Naive thymus-derived CD4-positive, alpha-beta T cell (primary cell): ENCODE measurements at regions not wholly inside any gene's neighbourhood (a gene's known extent, or its start where the extent isn't known, plus 50 kb on each side); places are given as distances from the start of the nearest gene placed in this dataset.
A peak's percentile ranks its signal among the peaks of the same experiment; 100 is the strongest.

ENCODE experiments used
- ATAC-seq: fragments of 150-1000 bp; cut with Tn5 transposase; 2 replicates; pipeline ENCODE4 v1.10.0; 2021; ENCODE audit warnings: mild to moderate bottlenecking, moderate library complexity
- CTCF ChIA-PET: fragments of 350-600 bp; sonication (Branson Sonifier 250); formaldehyde crosslinking; loops from one replicate; lab custom pipeline; 2021; ENCODE audit warnings: antibody characterized with exemption; lab: Charles Lee
- POLR2A ChIA-PET: fragments of 350-600 bp; sonication (Branson Sonifier 250); formaldehyde crosslinking; loops from one replicate; lab custom pipeline; 2021; ENCODE audit warnings: antibody characterized with exemption, inconsistent platforms; lab: Charles Lee
- DNase-seq, 9 donors: peaks; one replicate each; pipeline versions ENCODE4 v3.0.0 to v3.0.0-alpha.2; 2020 to 2022; ENCODE audit warnings: mixed read lengths in 1 of 9
- H3K27ac ChIP-seq: one replicate; pipeline ENCODE4 v1.7.0; 2013; ENCODE audit warnings: mild to moderate bottlenecking, low read depth, low read length, moderate library complexity
- H3K27me3 ChIP-seq, 2 donors: one replicate each; pipeline ENCODE4 v1.7.0; 2013; ENCODE audit warnings: low read length in 2 of 2, mild to moderate bottlenecking in 2 of 2, moderate library complexity in 2 of 2; ENCODE audit not compliant: control insufficient read depth in 2 of 2, insufficient read depth in 2 of 2
- H3K36me3 ChIP-seq, 3 experiments: 1 replicate in 2 of 3; 2 replicates in 1 of 3; pipeline ENCODE4 v1.7.0; 2013; ENCODE audit warnings: low read length in 3 of 3, mild to moderate bottlenecking in 3 of 3, moderate library complexity in 1 of 3; ENCODE audit not compliant: insufficient read depth in 3 of 3, control insufficient read depth in 2 of 3
- H3K4me1 ChIP-seq, 2 donors: one replicate each; pipeline ENCODE4 v1.7.0; 2013; ENCODE audit warnings: low read length in 2 of 2, mild to moderate bottlenecking in 2 of 2, moderate library complexity in 1 of 2; ENCODE audit not compliant: control insufficient read depth in 2 of 2, insufficient read depth in 2 of 2
- H3K4me3 ChIP-seq: 2 replicates; pipeline ENCODE4 v1.7.0; 2013; ENCODE audit warnings: mild to moderate bottlenecking, low read length
- H3K9me3 ChIP-seq, 3 experiments: 1 replicate in 2 of 3; 2 replicates in 1 of 3; pipeline ENCODE4 v1.7.0; 2013; ENCODE audit warnings: low read length in 3 of 3; ENCODE audit not compliant: control insufficient read depth in 2 of 3
- H3K27ac Mint-ChIP-seq, 9 donors: one replicate each; pipeline ENCODE4 v1.8.0; 2020 to 2022; ENCODE audit warnings: mixed read lengths in 9 of 9, mild to moderate bottlenecking in 8 of 9, moderate library complexity in 5 of 9, inconsistent platforms in 2 of 9
- H3K27me3 Mint-ChIP-seq, 5 donors: one replicate each; pipeline ENCODE4 v1.8.0; 2021 to 2022; ENCODE audit warnings: mixed read lengths in 5 of 5, mild to moderate bottlenecking in 1 of 5
- H3K36me3 Mint-ChIP-seq, 5 donors: one replicate each; pipeline ENCODE4 v1.8.0; 2020 to 2022; ENCODE audit warnings: mixed read lengths in 5 of 5, mild to moderate bottlenecking in 3 of 5, inconsistent platforms in 1 of 5
- H3K4me1 Mint-ChIP-seq, 7 donors: one replicate each; pipeline ENCODE4 v1.8.0; 2020 to 2022; ENCODE audit warnings: mixed read lengths in 7 of 7, mild to moderate bottlenecking in 3 of 7, inconsistent platforms in 1 of 7
- H3K4me3 Mint-ChIP-seq, 10 donors: one replicate each; pipeline ENCODE4 v1.8.0; 2020 to 2022; ENCODE audit warnings: mild to moderate bottlenecking in 10 of 10, mixed read lengths in 10 of 10, moderate library complexity in 6 of 10, inconsistent platforms in 2 of 10
- H3K9me3 Mint-ChIP-seq, 11 donors: one replicate each; pipeline ENCODE4 v1.8.0; 2020 to 2022; ENCODE audit warnings: mixed read lengths in 11 of 11, mild to moderate bottlenecking in 4 of 11, inconsistent platforms in 1 of 11, moderate library complexity in 1 of 11
- intact Hi-C, 2 donors: fragments of 100-400 bp; cut with micrococcal nuclease; formaldehyde crosslinking; loops; one replicate each; pipeline ENCODE4 v1.15.1; 2023

- no peak overlapping the region for H3K27ac ChIP-seq
- H3K4me1 Mint-ChIP-seq: peaks cover 0 to 5% (median 0%) of the 10 kb centered on the region in 7 donors
- no peak overlapping the region for H3K4me3 Mint-ChIP-seq
Measured at GRCh38 chr12:124622764-124623163, 55.4 kb upstream of the NCOR2 start.

GRCh38 chr12:124622331-124622730, 54.9 kb upstream of the NCOR2 start:
- peaks cover 0 to 7% (median 0%) of the 10 kb centered on the region in 11 donors for H3K9me3 Mint-ChIP-seq
- Histone ChIP-seq H3K27ac (no peak overlapping the region), H3K4me3 (no peak overlapping the region), H3K9me3 (no peaks in the 10 kb centered on the region), H3K27me3 (no peaks in the 10 kb centered on the region), H3K36me3 (no peaks in the 10 kb centered on the region), H3K4me1 (no peaks in the 10 kb centered on the region)
- ChIA-PET CTCF (no interaction called here), POLR2A (no interaction called here)
- H3K36me3 Mint-ChIP-seq: no peaks in the 10 kb centered on the region
- no peak overlapping the region for H3K4me3 Mint-ChIP-seq
- intact Hi-C loops: no loop called here
- DNase-seq (no peak), ATAC-seq (peak; percentile 33)
- H3K27me3 Mint-ChIP-seq: peaks cover 0 to 3% (median 0%) of the 10 kb centered on the region in 5 donors
- H3K4me1 Mint-ChIP-seq: peaks cover 0 to 5% (median 0%) of the 10 kb centered on the region in 7 donors
- H3K27ac Mint-ChIP-seq: no peak overlapping the region

More at GRCh38 chr12:124622764-124623163, 55.4 kb upstream of the NCOR2 start:
- intact Hi-C loops: no loop called here
- H3K27me3 Mint-ChIP-seq: peaks cover 0 to 3% (median 0%) of the 10 kb centered on the region in 5 donors
- no peaks in the 10 kb centered on the region for H3K36me3 Mint-ChIP-seq
- no peak for DNase-seq
- POLR2A ChIA-PET: no interaction called here
- no peaks in the 10 kb centered on the region for H3K4me1 ChIP-seq
- no peak overlapping the region for H3K4me3 ChIP-seq
- ATAC-seq: no peak
- CTCF ChIA-PET: no interaction called here
- H3K27me3 ChIP-seq: no peaks in the 10 kb centered on the region
- H3K9me3 Mint-ChIP-seq: peaks cover 0 to 7% (median 0%) of the 10 kb centered on the region in 11 donors
- no peaks in the 10 kb centered on the region for H3K36me3 ChIP-seq
- no peak overlapping the region for H3K27ac Mint-ChIP-seq
- H3K9me3 ChIP-seq: no peaks in the 10 kb centered on the region

GRCh38 chr12:124621296-124621660, 53.9 kb upstream of the NCOR2 start:
- Mint-ChIP-seq H3K9me3 (peaks cover 0 to 7% (median 0%) of the 10 kb centered on the region in 11 donors), H3K4me3 (no peak overlapping the region), H3K27me3 (peaks cover 0 to 6% (median 0%) of the 10 kb centered on the region in 5 donors), H3K27ac (no peak overlapping the region), H3K36me3 (no peaks in the 10 kb centered on the region), H3K4me1 (peaks cover 0 to 8% (median 0%) of the 10 kb centered on the region in 7 donors)
- ChIA-PET POLR2A (no interaction called here), CTCF (no interaction called here)
- no peak for ATAC-seq
- no peaks in the 10 kb centered on the region for H3K36me3 ChIP-seq
- no peak overlapping the region for H3K4me3 ChIP-seq
- H3K27ac ChIP-seq: no peak overlapping the region
- H3K9me3 ChIP-seq: no peaks in the 10 kb centered on the region
- intact Hi-C loops: no loop called here
- no peaks in the 10 kb centered on the region for H3K4me1 ChIP-seq
- H3K27me3 ChIP-seq: no peaks in the 10 kb centered on the region
- no peak for DNase-seq

- no peaks in the 10 kb centered on the region for H3K27me3 ChIP-seq
Measured at GRCh38 chr12:124620606-124621295, 53.3 kb upstream of the NCOR2 start.

GRCh38 chr12:124618291-124618902, 51.0 kb upstream of the NCOR2 start:
- DNase-seq: no peak
- intact Hi-C loops: no loop called here
- no peak for ATAC-seq
- Mint-ChIP-seq H3K36me3 (no peaks in the 10 kb centered on the region), H3K4me1 (peaks cover 0 to 9% (median 0%) of the 10 kb centered on the region in 7 donors), H3K27me3 (peaks cover 0 to 6% (median 0%) of the 10 kb centered on the region in 5 donors), H3K4me3 (no peak overlapping the region), H3K27ac (no peak overlapping the region), H3K9me3 (peaks cover 0 to 6% (median 0%) of the 10 kb centered on the region in 11 donors)
- H3K9me3 ChIP-seq: no peaks in the 10 kb centered on the region
- ChIA-PET CTCF (no interaction called here), POLR2A (no interaction called here)
- no peak overlapping the region for H3K27ac ChIP-seq
- no peaks in the 10 kb centered on the region for H3K4me1 ChIP-seq
- H3K27me3 ChIP-seq: no peaks in the 10 kb centered on the region
- H3K4me3 ChIP-seq: no peak overlapping the region
- H3K36me3 ChIP-seq: no peaks in the 10 kb centered on the region

More at GRCh38 chr12:124620606-124621295, 53.3 kb upstream of the NCOR2 start:
- Histone ChIP-seq H3K4me1 (no peaks in the 10 kb centered on the region), H3K36me3 (no peaks in the 10 kb centered on the region), H3K27ac (no peak overlapping the region), H3K4me3 (no peak overlapping the region), H3K9me3 (no peaks in the 10 kb centered on the region)
- POLR2A ChIA-PET: no interaction called here
- H3K27ac Mint-ChIP-seq: peak overlapping the region in 1 of 9 donors; percentile 34
- peaks cover 0 to 7% (median 0%) of the 10 kb centered on the region in 7 donors for H3K4me1 Mint-ChIP-seq
- H3K36me3 Mint-ChIP-seq: no peaks in the 10 kb centered on the region
- DNase-seq (no peak), ATAC-seq (no peak)
- intact Hi-C loops: no loop called here
- CTCF ChIA-PET: no interaction called here
- peaks cover 0 to 7% (median 0%) of the 10 kb centered on the region in 11 donors for H3K9me3 Mint-ChIP-seq
- no peak overlapping the region for H3K4me3 Mint-ChIP-seq
- peaks cover 0 to 6% (median 0%) of the 10 kb centered on the region in 5 donors for H3K27me3 Mint-ChIP-seq

GRCh38 chr12:124617615-124618014, 50.2 kb upstream of the NCOR2 start:
- peaks cover 0 to 8% (median 4%) of the 10 kb centered on the region in 7 donors for H3K4me1 Mint-ChIP-seq
- Histone ChIP-seq H3K9me3 (no peaks in the 10 kb centered on the region), H3K4me3 (no peak overlapping the region), H3K4me1 (no peaks in the 10 kb centered on the region), H3K36me3 (no peaks in the 10 kb centered on the region), H3K27me3 (no peaks in the 10 kb centered on the region), H3K27ac (no peak overlapping the region)
- DNase-seq (no peak), ATAC-seq (no peak)
- ChIA-PET CTCF (no interaction called here), POLR2A (no interaction called here)
- intact Hi-C loops: no loop called here
- H3K36me3 Mint-ChIP-seq: peaks cover 0 to 4% (median 0%) of the 10 kb centered on the region in 5 donors
- peaks cover 0 to 8% (median 2%) of the 10 kb centered on the region in 11 donors for H3K9me3 Mint-ChIP-seq
- no peak overlapping the region for H3K4me3 Mint-ChIP-seq
- H3K27ac Mint-ChIP-seq: no peak overlapping the region
- H3K27me3 Mint-ChIP-seq: peaks cover 0 to 5% (median 0%) of the 10 kb centered on the region in 5 donors
